ENCODE measurements at regions not wholly inside any gene's neighbourhood (a gene's known extent, or its start where the extent isn't known, plus 50 kb on each side); places are given as distances from the start of the nearest gene placed in this dataset.

- TF ChIP-seq, protein P1, sequence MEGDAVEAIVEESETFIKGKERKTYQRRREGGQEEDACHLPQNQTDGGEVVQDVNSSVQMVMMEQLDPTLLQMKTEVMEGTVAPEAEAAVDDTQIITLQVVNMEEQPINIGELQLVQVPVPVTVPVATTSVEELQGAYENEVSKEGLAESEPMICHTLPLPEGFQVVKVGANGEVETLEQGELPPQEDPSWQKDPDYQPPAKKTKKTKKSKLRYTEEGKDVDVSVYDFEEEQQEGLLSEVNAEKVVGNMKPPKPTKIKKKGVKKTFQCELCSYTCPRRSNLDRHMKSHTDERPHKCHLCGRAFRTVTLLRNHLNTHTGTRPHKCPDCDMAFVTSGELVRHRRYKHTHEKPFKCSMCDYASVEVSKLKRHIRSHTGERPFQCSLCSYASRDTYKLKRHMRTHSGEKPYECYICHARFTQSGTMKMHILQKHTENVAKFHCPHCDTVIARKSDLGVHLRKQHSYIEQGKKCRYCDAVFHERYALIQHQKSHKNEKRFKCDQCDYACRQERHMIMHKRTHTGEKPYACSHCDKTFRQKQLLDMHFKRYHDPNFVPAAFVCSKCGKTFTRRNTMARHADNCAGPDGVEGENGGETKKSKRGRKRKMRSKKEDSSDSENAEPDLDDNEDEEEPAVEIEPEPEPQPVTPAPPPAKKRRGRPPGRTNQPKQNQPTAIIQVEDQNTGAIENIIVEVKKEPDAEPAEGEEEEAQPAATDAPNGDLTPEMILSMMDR (IDR thresholded peaks at IDR 0.05) = no peak
- no peak for TF ChIP-seq POLR2A (IDR thresholded peaks at IDR 0.05)
These were observed 120.1 kb downstream of the BOD1 start for GRCh38 chr5:173496129-173496882.
